VCaP (cell line): ENCODE measurements at regions not wholly inside any gene's neighbourhood (a gene's known extent, or its start where the extent isn't known, plus 50 kb on each side); places are given as distances from the start of the nearest gene placed in this dataset.
"Not testable (repeated sequence)": the region's sequence is repeated elsewhere in the genome, so short reads cannot be mapped to it uniquely, and the experiment has no call there.

Source experiments
- H3K27ac ChIP-seq: fragments of 450-650 bp; 2 replicates; pipeline ENCODE4 v1.5.1; 2017
- TF ChIP-seq, protein P1 (sequence below): fragments of 450-650 bp; conservative IDR thresholded peaks from 2 replicates; pipeline ENCODE4 v1.5.1; 2017; ENCODE audit warnings: mild to moderate bottlenecking, moderate library complexity

DNA sequence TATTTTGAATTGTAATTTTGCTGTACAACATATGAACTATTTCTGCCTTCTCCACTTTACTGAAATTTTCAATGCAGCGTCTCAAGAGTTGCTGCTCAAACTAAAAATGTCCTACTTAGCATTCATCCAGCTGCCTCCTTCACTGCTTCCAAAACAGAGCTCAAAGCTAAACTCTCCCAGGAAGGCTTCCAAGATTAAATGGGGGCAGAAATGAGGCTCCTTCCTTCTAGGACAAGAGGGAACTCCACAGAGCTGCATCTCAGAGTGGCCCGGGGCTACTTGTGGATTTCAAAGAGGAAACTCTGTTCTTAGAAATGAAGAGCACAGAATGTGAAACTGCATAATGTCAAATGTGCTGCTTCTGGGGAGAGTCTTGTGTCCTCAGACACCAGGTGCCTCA lies 295.9 kb upstream of the NCAM1 start:
- TF ChIP-seq, protein P1, sequence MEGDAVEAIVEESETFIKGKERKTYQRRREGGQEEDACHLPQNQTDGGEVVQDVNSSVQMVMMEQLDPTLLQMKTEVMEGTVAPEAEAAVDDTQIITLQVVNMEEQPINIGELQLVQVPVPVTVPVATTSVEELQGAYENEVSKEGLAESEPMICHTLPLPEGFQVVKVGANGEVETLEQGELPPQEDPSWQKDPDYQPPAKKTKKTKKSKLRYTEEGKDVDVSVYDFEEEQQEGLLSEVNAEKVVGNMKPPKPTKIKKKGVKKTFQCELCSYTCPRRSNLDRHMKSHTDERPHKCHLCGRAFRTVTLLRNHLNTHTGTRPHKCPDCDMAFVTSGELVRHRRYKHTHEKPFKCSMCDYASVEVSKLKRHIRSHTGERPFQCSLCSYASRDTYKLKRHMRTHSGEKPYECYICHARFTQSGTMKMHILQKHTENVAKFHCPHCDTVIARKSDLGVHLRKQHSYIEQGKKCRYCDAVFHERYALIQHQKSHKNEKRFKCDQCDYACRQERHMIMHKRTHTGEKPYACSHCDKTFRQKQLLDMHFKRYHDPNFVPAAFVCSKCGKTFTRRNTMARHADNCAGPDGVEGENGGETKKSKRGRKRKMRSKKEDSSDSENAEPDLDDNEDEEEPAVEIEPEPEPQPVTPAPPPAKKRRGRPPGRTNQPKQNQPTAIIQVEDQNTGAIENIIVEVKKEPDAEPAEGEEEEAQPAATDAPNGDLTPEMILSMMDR = no peak
- H3K27ac ChIP-seq = no peak overlapping the region

DNA sequence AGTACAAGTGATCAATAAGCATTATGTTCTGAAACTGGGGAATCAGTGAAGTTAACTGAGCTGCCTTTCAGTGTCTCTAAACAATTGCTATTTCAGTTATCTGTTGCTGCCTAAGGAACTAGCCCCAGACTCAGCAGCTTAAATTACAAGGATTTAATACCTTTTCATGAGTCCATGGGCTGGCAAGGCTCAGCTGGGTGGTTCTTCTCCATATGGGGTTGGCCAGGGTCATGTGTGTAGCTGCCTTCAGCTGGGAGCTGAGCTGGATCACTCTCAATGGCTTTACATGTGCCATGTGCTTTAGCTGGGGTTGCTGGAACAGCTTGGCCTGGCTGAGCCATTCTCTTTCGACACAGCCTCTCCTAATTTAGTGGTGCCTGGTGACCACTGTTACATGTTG lies 295.0 kb upstream of the NCAM1 start:
- TF ChIP-seq, protein P1 = no peak
- no peak overlapping the region for H3K27ac ChIP-seq

DNA sequence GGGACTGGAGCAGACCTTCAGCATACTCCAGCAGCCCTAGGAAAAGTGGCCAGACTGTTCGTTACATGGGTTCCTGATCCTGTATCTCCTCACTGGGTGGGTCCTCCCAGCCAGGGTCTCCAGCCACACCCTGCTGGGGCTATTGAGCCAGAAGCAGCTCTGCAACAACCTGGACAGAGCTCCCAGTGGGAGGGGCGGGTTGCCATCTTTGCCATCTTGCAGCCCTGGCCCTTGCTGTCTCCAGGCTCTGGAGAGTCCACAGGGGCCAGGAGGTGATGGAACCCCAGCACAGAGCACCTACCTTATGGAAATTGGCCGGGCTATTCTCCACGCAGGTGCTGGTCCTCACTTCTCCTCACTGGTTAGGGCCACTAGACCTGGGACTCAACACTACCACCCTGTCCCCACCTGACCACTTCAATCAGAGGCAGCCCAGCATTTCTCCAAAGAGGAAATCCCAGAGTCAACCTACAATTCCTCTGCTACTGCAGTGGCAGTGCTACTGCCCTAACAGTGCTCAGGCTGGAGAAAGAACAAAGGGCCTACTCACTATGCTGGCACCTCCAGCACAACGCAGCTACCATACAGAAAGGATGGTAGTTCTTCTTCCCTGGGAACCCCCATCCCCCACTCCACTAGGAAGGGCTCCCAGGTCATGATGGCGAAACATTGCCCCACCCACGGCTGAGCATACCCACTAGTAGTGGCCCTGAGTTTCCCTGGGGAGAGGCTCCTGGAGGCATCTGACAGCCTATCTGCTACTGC lies 290.2 kb upstream of the NCAM1 start:
- no peak overlapping the region for H3K27ac ChIP-seq
- TF ChIP-seq, protein P1 = no peak

DNA sequence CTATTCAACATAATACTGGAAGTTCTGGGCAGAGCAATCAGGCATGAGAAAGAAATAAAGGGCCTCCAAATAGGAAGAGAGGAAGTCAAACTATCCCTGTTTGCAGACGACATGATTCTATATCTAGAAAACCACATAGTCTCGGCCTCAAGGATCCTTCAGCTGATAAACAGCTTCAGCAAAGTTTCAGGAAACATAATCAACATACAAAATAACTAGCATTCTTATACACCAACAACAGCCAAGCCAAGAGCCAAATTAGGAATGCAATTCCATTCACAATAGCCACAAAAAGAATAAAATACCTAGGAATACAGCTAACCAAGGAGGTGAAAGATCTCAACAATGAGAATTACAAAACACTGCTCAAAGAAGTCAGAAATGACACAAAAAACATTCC lies 287.8 kb upstream of the NCAM1 start:
- H3K27ac ChIP-seq = not testable (repeated sequence)

DNA sequence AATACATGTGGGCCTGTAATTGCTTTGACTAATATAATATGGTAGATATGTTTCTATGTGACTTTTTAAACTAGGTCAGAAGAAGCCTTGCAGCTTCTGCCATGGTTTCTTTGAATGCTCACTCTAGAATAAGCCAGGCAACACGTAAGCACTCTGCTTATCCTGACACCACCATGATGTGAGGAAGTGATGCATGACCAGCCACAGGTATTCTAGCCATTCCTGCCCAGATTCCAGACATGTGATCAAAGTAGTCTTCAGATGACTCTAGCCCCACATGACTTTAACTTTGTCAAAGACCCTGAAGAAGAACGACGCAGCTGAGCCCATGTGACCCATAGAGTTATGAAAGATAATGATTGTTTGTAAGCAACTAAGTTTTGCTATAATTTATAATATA lies 276.1 kb upstream of the NCAM1 start:
- no peak overlapping the region for H3K27ac ChIP-seq
- TF ChIP-seq, protein P1 = no peak

DNA sequence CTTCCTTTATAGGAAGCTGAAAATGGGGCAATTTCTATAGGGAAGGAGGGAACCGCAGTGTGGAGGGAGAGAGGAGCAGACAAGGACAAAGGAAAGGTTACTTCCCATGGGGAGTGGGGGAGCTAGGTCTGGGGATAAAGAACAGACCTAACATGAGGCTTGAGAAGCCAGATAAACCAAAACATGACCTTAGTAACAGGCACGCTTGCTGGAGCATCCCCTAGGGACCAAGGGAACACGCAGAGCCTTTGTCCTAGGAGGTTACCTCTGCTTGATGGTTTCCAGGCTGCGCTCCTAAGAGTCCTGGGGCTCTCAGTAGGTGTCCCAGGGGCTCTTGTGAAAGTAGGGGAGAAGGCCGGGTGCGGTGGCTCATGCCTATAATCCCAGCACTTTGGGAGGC lies 271.4 kb upstream of the NCAM1 start:
- TF ChIP-seq, protein P1 = no peak
- no peak overlapping the region for H3K27ac ChIP-seq

DNA sequence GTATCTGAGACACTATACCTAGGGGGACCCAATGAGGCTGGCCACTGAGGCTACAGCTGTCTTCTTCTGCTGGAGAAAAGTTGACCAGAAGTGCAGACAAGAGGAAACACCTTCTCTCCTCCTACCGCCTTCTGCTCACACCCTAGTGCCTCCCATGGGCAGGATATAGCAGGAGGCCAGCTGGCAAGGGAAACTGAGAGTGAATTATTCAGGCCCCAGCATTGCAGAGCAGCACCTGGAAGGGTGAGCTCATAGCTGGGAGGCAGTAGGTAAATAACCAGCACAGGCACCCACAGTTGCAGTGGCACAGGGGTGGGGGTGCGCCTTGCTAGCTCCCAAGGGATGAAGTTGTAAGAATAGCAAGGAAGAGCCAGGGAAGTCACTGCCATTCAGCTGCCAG lies 267.4 kb upstream of the NCAM1 start:
- no peak overlapping the region for H3K27ac ChIP-seq
- TF ChIP-seq, protein P1 = no peak

DNA sequence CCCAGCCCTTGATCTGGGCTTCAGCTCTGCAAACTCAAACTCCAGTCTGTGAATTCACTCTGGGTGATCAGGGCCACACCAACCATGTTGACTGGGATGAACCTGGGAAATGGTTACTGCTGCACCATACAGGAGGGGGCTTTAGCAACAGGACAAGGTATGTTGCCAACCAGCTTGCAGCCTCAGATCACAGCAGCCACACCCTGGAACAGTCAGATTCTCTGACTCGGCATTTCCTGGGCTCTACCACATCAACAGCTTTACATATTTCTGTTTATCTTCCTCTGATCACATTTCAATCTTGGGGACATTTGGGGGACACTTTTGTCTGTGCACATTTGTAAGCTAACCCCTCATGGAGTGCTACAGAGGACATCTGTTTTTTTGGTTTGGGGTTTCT lies 267.0 kb upstream of the NCAM1 start:
- no peak overlapping the region for H3K27ac ChIP-seq
- TF ChIP-seq, protein P1 = no peak
